ENCODE measurements at regions not wholly inside any gene's neighbourhood (a gene's known extent, or its start where the extent isn't known, plus 50 kb on each side); places are given as distances from the start of the nearest gene placed in this dataset.

GRCh38 chr5:107121793-107122519 lies 548.8 kb downstream of the EFNA5 start:
- no peak for DNase-seq
- H3K27me3 Mint-ChIP-seq (ENCODE audit: low read depth, poor library complexity) = peaks cover 6% of the 10 kb centered on the region
- no peaks in the 10 kb centered on the region for H3K36me3 Mint-ChIP-seq (ENCODE audit: low read depth)
- no peaks in the 10 kb centered on the region for H3K4me1 Mint-ChIP-seq
- TF ChIP-seq CTCF (IDR thresholded peaks at IDR 0.05) = no peak
- no peak overlapping the region for H3K4me3 Mint-ChIP-seq
- no peak overlapping the region for H3K27ac Mint-ChIP-seq
- H3K9me3 Mint-ChIP-seq = no peaks in the 10 kb centered on the region

- H3K36me3 Mint-ChIP-seq (ENCODE audit: low read depth) = no peaks in the 10 kb centered on the region
- H3K4me3 Mint-ChIP-seq = no peak overlapping the region
- H3K9me3 Mint-ChIP-seq = no peaks in the 10 kb centered on the region
- no peaks in the 10 kb centered on the region for H3K4me1 Mint-ChIP-seq
- no peak overlapping the region for H3K27ac Mint-ChIP-seq
- TF ChIP-seq CTCF (IDR thresholded peaks at IDR 0.05) = no peak
- DNase-seq = no peak
- peaks cover 11% of the 10 kb centered on the region for H3K27me3 Mint-ChIP-seq (ENCODE audit: low read depth, poor library complexity)
Measured at GRCh38 chr5:107119656-107120055, 551.1 kb downstream of the EFNA5 start.

GRCh38 chr5:107118184-107119019 lies 552.3 kb downstream of the EFNA5 start:
- H3K4me1 Mint-ChIP-seq = no peaks in the 10 kb centered on the region
- peak overlapping the region; percentile 17 for H3K27ac Mint-ChIP-seq
- no peak overlapping the region for H3K4me3 Mint-ChIP-seq
- no peaks in the 10 kb centered on the region for H3K9me3 Mint-ChIP-seq
- no peak for TF ChIP-seq CTCF (IDR thresholded peaks at IDR 0.05)
- peaks cover 11% of the 10 kb centered on the region for H3K27me3 Mint-ChIP-seq (ENCODE audit: low read depth, poor library complexity)
- no peak for DNase-seq
- H3K36me3 Mint-ChIP-seq (ENCODE audit: low read depth) = no peaks in the 10 kb centered on the region

GRCh38 chr5:107112216-107112615 lies 558.5 kb downstream of the EFNA5 start:
- H3K4me1 Mint-ChIP-seq = no peaks in the 10 kb centered on the region
- DNase-seq = no peak
- TF ChIP-seq CTCF (IDR thresholded peaks at IDR 0.05) = no peak
- peaks cover 7% of the 10 kb centered on the region for H3K27me3 Mint-ChIP-seq (ENCODE audit: low read depth, poor library complexity)
- H3K36me3 Mint-ChIP-seq (ENCODE audit: low read depth) = no peaks in the 10 kb centered on the region
- peaks cover 12% of the 10 kb centered on the region for H3K9me3 Mint-ChIP-seq
- no peak overlapping the region for H3K27ac Mint-ChIP-seq
- H3K4me3 Mint-ChIP-seq = no peak overlapping the region

- Mint-ChIP-seq H3K27ac (peak overlapping the region; percentile 87), H3K36me3 (ENCODE audit: low read depth) (no peaks in the 10 kb centered on the region)
Measured at GRCh38 chr5:107104040-107104995, 566.4 kb downstream of the EFNA5 start.

More at GRCh38 chr5:107104040-107104995, 566.4 kb downstream of the EFNA5 start:
- no peak for TF ChIP-seq CTCF (IDR thresholded peaks at IDR 0.05)
- H3K27me3 Mint-ChIP-seq (ENCODE audit: low read depth, poor library complexity) = no peaks in the 10 kb centered on the region
- peaks cover 10% of the 10 kb centered on the region for H3K4me1 Mint-ChIP-seq
- H3K9me3 Mint-ChIP-seq = peaks cover 9% of the 10 kb centered on the region
- H3K4me3 Mint-ChIP-seq = no peak overlapping the region
- peak; percentile 19 for DNase-seq

All from nephron progenitor cell (in vitro differentiated cells).